Parathyroid adenoma (tissue), 2 donors: ENCODE measurements at regions not wholly inside any gene's neighbourhood (a gene's known extent, or its start where the extent isn't known, plus 50 kb on each side); places are given as distances from the start of the nearest gene placed in this dataset.

Source experiments
- H2AFZ ChIP-seq: fragments of 300-600 bp; sonication (generic); one replicate; pipeline ENCODE4 v1.7.0; 2017; ENCODE audit warnings: antibody characterized with exemption, mild to moderate bottlenecking
- H3K27ac ChIP-seq: fragments of 300-600 bp; sonication (generic); one replicate; pipeline ENCODE4 v1.7.0; 2017
- H3K27me3 ChIP-seq: fragments of 300-600 bp; sonication (generic); one replicate; pipeline ENCODE4 v1.7.0; 2017; ENCODE audit warnings: low read length; ENCODE audit not compliant: control insufficient read depth, insufficient read depth
- H3K36me3 ChIP-seq: fragments of 300-600 bp; sonication (generic); one replicate; pipeline ENCODE4 v1.7.0; 2017; ENCODE audit warnings: low read length; ENCODE audit not compliant: control insufficient read depth, insufficient read depth
- H3K4me1 ChIP-seq: fragments of 300-600 bp; sonication (generic); one replicate; pipeline ENCODE4 v1.7.0; 2017; ENCODE audit warnings: control low read depth
- H3K4me2 ChIP-seq: fragments of 300-600 bp; sonication (generic); one replicate; pipeline ENCODE4 v1.7.0; 2017; ENCODE audit warnings: low read length
- H3K4me3 ChIP-seq: fragments of 300-600 bp; sonication (generic); one replicate; pipeline ENCODE4 v1.7.0; 2017; ENCODE audit warnings: low read depth, low read length
- H3K79me2 ChIP-seq: fragments of 300-600 bp; sonication (generic); one replicate; pipeline ENCODE4 v1.7.0; 2017; ENCODE audit warnings: control low read depth
- H3K9ac ChIP-seq: fragments of 300-600 bp; sonication (generic); one replicate; pipeline ENCODE4 v1.7.0; 2017; ENCODE audit warnings: mild to moderate bottlenecking
- H3K9me3 ChIP-seq: fragments of 300-600 bp; sonication (generic); one replicate; pipeline ENCODE4 v1.7.0; 2017; ENCODE audit warnings: low read length; ENCODE audit not compliant: control insufficient read depth
- TF ChIP-seq, protein P1 (sequence below): fragments of 300-600 bp; sonication (generic); IDR thresholded peaks from one replicate; pipeline ENCODE4 v1.7.0; 2017; ENCODE audit warnings: antibody characterized with exemption, mild to moderate bottlenecking
- donor health status: primary hyperparathyroidism.

DNA sequence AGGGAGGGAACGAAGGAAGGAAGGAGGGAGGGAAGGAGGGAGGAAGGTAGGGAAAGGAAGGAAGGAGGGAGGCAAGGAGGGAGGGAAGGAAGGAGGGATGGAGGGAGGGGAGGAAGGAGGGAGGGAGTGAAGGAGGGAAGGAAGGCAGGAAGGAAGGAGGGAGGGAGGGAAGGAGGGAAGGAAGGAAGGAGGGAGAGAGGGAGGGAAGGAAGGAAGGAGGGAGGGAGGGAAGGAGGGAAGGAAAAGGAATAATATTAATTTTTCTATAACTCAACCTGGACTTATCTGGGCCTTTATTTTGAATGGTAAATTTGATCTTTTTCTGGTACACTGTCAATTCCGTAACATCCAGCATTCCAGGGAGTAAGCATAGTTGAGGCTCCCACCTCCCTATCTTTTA is 244.2 kb downstream of the SPRY1 start:
- H3K36me3 ChIP-seq: no peaks in the 10 kb centered on the region
- H3K27ac ChIP-seq: no peak overlapping the region
- TF ChIP-seq, protein P1, sequence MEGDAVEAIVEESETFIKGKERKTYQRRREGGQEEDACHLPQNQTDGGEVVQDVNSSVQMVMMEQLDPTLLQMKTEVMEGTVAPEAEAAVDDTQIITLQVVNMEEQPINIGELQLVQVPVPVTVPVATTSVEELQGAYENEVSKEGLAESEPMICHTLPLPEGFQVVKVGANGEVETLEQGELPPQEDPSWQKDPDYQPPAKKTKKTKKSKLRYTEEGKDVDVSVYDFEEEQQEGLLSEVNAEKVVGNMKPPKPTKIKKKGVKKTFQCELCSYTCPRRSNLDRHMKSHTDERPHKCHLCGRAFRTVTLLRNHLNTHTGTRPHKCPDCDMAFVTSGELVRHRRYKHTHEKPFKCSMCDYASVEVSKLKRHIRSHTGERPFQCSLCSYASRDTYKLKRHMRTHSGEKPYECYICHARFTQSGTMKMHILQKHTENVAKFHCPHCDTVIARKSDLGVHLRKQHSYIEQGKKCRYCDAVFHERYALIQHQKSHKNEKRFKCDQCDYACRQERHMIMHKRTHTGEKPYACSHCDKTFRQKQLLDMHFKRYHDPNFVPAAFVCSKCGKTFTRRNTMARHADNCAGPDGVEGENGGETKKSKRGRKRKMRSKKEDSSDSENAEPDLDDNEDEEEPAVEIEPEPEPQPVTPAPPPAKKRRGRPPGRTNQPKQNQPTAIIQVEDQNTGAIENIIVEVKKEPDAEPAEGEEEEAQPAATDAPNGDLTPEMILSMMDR: no peak
- H3K4me2 ChIP-seq: no peak overlapping the region
- no peaks in the 10 kb centered on the region for H3K79me2 ChIP-seq
- no peak overlapping the region for H3K9ac ChIP-seq
- H2AFZ ChIP-seq: no peak overlapping the region
- no peaks in the 10 kb centered on the region for H3K9me3 ChIP-seq
- H3K4me1 ChIP-seq: no peaks in the 10 kb centered on the region
- no peaks in the 10 kb centered on the region for H3K27me3 ChIP-seq
- no peak overlapping the region for H3K4me3 ChIP-seq

DNA sequence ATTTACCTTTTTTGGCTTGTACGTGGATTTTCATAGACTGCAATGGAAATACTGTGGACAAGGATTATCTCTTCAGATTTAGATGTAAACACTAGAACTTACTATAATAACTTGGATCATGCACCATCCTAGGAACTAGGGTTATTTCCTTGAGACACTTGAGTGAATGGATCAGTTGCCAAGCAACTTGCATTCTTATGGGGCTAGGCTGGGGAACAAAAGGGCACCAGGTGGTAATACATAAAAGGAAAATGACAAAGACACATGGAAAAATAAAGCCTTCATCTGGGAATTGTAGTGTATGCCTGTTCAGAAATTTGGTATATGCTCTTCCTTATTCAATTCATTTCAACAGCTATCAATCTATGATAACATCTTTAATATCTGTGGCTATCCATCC is 247.1 kb downstream of the SPRY1 start:
- no peak overlapping the region for H2AFZ ChIP-seq
- H3K27me3 ChIP-seq: no peaks in the 10 kb centered on the region
- no peak overlapping the region for H3K4me3 ChIP-seq
- H3K9ac ChIP-seq: no peak overlapping the region
- H3K9me3 ChIP-seq: no peaks in the 10 kb centered on the region
- no peaks in the 10 kb centered on the region for H3K79me2 ChIP-seq
- H3K27ac ChIP-seq: no peak overlapping the region
- TF ChIP-seq, protein P1: no peak
- no peaks in the 10 kb centered on the region for H3K4me1 ChIP-seq
- no peaks in the 10 kb centered on the region for H3K36me3 ChIP-seq
- no peak overlapping the region for H3K4me2 ChIP-seq

DNA sequence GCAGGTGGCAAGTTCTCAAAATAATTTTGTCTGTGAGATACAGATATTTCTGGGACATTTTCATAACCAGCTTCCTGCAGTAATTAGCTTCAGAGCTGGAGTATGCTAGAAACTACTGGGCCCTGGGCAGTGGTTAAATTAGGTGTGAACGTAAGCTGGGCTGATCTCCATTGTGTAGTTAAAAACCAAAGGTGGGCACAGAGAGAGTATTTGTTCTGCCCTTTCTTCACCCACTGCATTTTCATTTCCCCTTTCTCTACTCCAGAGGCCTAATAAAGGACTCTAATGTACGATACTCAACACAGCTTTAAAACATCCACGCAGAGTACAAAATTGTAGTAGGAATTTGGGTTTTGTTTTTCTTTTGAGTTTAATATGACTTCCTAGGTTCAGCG is 252.7 kb downstream of the SPRY1 start:
- Histone ChIP-seq H3K4me1 (no peaks in the 10 kb centered on the region), H2AFZ (no peak overlapping the region), H3K9ac (no peak overlapping the region), H3K27me3 (no peaks in the 10 kb centered on the region), H3K36me3 (no peaks in the 10 kb centered on the region), H3K4me2 (no peak overlapping the region), H3K9me3 (no peaks in the 10 kb centered on the region), H3K4me3 (no peak overlapping the region), H3K27ac (peak overlapping the region; percentile 47), H3K79me2 (no peaks in the 10 kb centered on the region)
- TF ChIP-seq, protein P1: no peak

DNA sequence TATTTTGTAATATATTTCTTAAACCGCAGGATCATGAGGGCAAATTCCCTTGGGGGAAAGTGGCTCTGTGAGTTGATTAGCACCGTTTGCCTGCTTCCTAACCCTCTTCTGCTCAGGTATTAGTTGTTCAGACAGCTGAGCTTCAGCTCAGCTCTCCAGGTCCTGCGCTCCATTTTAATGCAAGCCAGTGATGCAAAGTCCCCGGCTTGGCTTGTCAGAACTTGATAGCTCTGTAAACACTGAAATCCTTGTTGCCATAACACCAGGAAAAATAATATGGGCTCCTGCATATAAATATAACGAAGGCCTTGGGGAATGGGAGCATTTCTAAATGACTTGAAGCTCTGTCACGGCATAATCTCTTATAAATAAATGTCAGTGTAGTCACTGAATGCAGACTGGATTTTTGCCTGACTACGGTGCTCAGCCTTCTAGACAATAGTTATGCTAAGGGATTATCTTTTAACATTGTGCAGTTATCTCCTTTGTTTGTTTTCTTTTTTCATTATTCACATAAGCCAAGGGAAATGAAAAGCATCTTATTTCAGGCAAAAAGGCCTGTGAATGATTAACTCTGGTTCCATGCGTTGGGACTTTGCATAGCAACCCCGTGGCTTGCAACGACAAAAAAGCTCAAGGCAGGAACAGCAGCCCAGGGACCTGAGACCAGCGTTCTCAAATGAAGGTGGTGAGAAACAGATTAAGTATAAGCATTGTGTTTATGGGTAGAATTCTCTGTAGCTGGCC is 253.2 kb downstream of the SPRY1 start:
- no peaks in the 10 kb centered on the region for H3K9me3 ChIP-seq
- TF ChIP-seq, protein P1: no peak
- H3K4me1 ChIP-seq: no peaks in the 10 kb centered on the region
- H3K36me3 ChIP-seq: no peaks in the 10 kb centered on the region
- H3K4me3 ChIP-seq: no peak overlapping the region
- peak overlapping the region; percentile 47 for H3K27ac ChIP-seq
- H2AFZ ChIP-seq: no peak overlapping the region
- no peaks in the 10 kb centered on the region for H3K27me3 ChIP-seq
- H3K79me2 ChIP-seq: no peaks in the 10 kb centered on the region
- no peak overlapping the region for H3K4me2 ChIP-seq
- H3K9ac ChIP-seq: no peak overlapping the region

DNA sequence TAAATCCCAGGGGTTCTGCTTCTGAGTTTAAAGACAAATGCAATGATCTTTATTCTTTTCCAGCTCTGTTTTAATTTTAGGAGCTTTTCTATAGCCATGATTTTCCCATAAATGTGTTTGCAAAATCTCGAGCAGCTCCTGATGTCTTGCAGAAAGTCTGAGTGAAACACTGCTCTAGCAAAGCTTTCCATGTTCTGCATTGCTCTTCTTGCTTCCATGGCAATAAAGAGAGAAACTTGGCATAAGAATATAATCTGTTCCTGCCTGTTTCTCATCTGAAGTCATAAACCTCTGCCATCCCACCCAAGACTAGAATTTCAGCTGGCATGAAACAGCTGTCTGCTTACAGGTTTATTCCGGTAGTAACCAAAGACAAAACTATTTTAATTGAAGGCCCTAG is 254.5 kb downstream of the SPRY1 start:
- TF ChIP-seq, protein P1: no peak
- no peak overlapping the region for H3K4me2 ChIP-seq
- H3K9ac ChIP-seq: no peak overlapping the region
- H3K9me3 ChIP-seq: no peaks in the 10 kb centered on the region
- H2AFZ ChIP-seq: no peak overlapping the region
- H3K27me3 ChIP-seq: no peaks in the 10 kb centered on the region
- no peaks in the 10 kb centered on the region for H3K79me2 ChIP-seq
- H3K36me3 ChIP-seq: no peaks in the 10 kb centered on the region
- no peaks in the 10 kb centered on the region for H3K4me1 ChIP-seq
- H3K4me3 ChIP-seq: no peak overlapping the region
- H3K27ac ChIP-seq: no peak overlapping the region
